ENCODE measurements at regions not wholly inside any gene's neighbourhood (a gene's known extent, or its start where the extent isn't known, plus 50 kb on each side); places are given as distances from the start of the nearest gene placed in this dataset.

GRCh38 chr5:135251093-135251492 is 147.9 kb downstream of the MACROH2A1 start:
- no peak for TF ChIP-seq CTCF (conservative IDR thresholded peaks at IDR 0.05; ENCODE audit: low read depth, low read length)
- no peak for TF ChIP-seq EZH2 (IDR thresholded peaks at IDR 0.05; ENCODE audit: borderline replicate concordance, low read depth, low read length, poor library complexity, severe bottlenecking)
